Hepatocyte (in vitro differentiated cells): ENCODE measurements at regions not wholly inside any gene's neighbourhood (a gene's known extent, or its start where the extent isn't known, plus 50 kb on each side); places are given as distances from the start of the nearest gene placed in this dataset.

Experiments used
- EZH2 ChIP-seq: fragments of 200-600 bp; sonication (generic); IDR thresholded peaks from 2 replicates; pipeline ENCODE4 v1.6.1; 2016; ENCODE audit warnings: antibody characterized with exemption, mild to moderate bottlenecking, borderline replicate concordance
- EZH2phosphoT487 ChIP-seq: fragments of 200-600 bp; sonication (generic); IDR thresholded peaks from one replicate; pipeline ENCODE4 v1.6.1; 2018; ENCODE audit warnings: antibody characterized with exemption, mild to moderate bottlenecking, low read depth, moderate library complexity; ENCODE audit not compliant: unreplicated experiment, severe bottlenecking
- TF ChIP-seq, protein P1 (sequence below): fragments of 200-600 bp; sonication (generic); IDR thresholded peaks from 2 replicates; pipeline ENCODE4 v1.5.1; 2016; ENCODE audit warnings: antibody characterized with exemption, mild to moderate bottlenecking; ENCODE audit not compliant: poor library complexity

DNA sequence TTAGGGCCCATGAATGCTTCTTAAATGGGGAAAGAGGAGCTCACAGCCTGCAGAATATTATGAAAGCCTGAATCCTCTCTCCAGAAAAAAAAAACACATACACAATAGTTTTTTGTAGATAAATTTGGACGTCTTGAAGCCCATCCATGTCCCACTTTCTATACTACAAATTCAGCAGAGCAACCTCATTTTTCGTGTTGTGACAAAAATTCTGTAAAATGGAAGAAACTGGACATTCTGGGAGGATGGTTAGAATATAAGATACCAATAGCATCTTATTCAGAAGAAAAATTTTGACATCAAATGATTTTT, 102.1 kb downstream of the ZNF281 start:
- TF ChIP-seq, protein P1, sequence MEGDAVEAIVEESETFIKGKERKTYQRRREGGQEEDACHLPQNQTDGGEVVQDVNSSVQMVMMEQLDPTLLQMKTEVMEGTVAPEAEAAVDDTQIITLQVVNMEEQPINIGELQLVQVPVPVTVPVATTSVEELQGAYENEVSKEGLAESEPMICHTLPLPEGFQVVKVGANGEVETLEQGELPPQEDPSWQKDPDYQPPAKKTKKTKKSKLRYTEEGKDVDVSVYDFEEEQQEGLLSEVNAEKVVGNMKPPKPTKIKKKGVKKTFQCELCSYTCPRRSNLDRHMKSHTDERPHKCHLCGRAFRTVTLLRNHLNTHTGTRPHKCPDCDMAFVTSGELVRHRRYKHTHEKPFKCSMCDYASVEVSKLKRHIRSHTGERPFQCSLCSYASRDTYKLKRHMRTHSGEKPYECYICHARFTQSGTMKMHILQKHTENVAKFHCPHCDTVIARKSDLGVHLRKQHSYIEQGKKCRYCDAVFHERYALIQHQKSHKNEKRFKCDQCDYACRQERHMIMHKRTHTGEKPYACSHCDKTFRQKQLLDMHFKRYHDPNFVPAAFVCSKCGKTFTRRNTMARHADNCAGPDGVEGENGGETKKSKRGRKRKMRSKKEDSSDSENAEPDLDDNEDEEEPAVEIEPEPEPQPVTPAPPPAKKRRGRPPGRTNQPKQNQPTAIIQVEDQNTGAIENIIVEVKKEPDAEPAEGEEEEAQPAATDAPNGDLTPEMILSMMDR = no peak
- TF ChIP-seq EZH2 = no peak
- no peak for TF ChIP-seq EZH2phosphoT487
